Progenitor cell of endocrine pancreas (in vitro differentiated cells): ENCODE measurements at regions not wholly inside any gene's neighbourhood (a gene's known extent, or its start where the extent isn't known, plus 50 kb on each side); places are given as distances from the start of the nearest gene placed in this dataset.

ENCODE experiments used
- DNase-seq: peaks from one replicate; pipeline ENCODE4 v3.0.0; 2021; ENCODE audit warnings: low spot score; ENCODE audit not compliant: unreplicated experiment
- H3K27ac Mint-ChIP-seq: 2 replicates; pipeline ENCODE4 v1.8.0; 2021; ENCODE audit warnings: mild to moderate bottlenecking, moderate library complexity, mixed read lengths
- H3K27me3 Mint-ChIP-seq: 2 replicates; pipeline ENCODE4 v1.8.0; 2021; ENCODE audit warnings: mixed read lengths
- H3K36me3 Mint-ChIP-seq: 2 replicates; pipeline ENCODE4 v1.8.0; 2022; ENCODE audit warnings: mixed read lengths; ENCODE audit not compliant: insufficient read depth
- H3K4me1 Mint-ChIP-seq: 2 replicates; pipeline ENCODE4 v1.8.0; 2021; ENCODE audit warnings: low read depth, mixed read lengths
- H3K4me3 Mint-ChIP-seq: 2 replicates; pipeline ENCODE4 v1.8.0; 2021; ENCODE audit warnings: low read depth, mild to moderate bottlenecking, moderate library complexity, mixed read lengths
- H3K9me3 Mint-ChIP-seq: 2 replicates; pipeline ENCODE4 v1.8.0; 2021; ENCODE audit warnings: low read depth, mixed read lengths
- CTCF ChIP-seq: fragments of 200-600 bp; sonication (generic); IDR thresholded peaks from one replicate; pipeline ENCODE4 v1.5.0; 2021; ENCODE audit warnings: antibody characterized with exemption, mild to moderate bottlenecking; ENCODE audit not compliant: unreplicated experiment

DNA sequence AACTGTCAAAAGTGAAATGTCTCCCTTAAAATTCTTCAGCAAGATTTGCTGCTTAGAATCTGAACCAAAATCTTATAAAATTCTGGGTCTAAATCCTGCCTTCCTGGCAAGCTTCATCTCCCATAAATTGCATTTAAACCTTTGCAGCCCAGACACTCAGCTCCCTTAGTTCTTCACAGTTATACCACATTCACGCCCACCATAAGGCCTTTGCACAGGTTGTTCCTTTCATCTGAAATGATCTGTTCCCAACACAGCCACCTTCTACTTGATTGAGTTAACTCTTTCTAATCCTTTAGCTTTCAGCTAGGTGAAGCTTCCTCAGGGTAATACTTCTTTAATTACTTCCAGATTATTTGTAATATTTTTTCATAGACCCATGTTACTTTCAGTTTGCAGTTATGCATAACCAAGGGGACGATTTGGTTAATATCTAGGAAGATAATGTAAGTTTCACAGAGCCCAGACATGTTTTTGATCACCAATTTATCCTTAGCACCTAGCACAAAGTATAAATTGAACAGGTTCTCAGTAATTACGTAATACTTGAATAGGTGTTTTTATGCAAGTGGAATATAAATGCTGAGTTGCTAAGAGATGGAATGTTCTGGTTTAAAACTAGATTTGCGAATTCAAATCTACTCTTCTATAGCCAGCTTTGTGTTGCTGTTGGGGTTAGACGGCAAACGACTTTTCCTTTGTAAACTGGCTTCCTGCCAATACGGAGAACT, 779.7 kb upstream of the PKDCC start:
- no peak for DNase-seq
- Mint-ChIP-seq H3K4me1 (no peaks in the 10 kb centered on the region), H3K27ac (no peak overlapping the region), H3K36me3 (no peaks in the 10 kb centered on the region), H3K27me3 (no peaks in the 10 kb centered on the region), H3K9me3 (no peaks in the 10 kb centered on the region), H3K4me3 (no peak overlapping the region)
- no peak for TF ChIP-seq CTCF

GRCh38 chr2:41283079-41283775, 764.6 kb upstream of the PKDCC start:
- no peak for DNase-seq
- H3K4me1 Mint-ChIP-seq, result no peaks in the 10 kb centered on the region
- no peaks in the 10 kb centered on the region for H3K27me3 Mint-ChIP-seq
- H3K27ac Mint-ChIP-seq, result no peak overlapping the region
- H3K9me3 Mint-ChIP-seq, result no peaks in the 10 kb centered on the region
- TF ChIP-seq CTCF, result no peak
- H3K4me3 Mint-ChIP-seq, result no peak overlapping the region
- H3K36me3 Mint-ChIP-seq, result no peaks in the 10 kb centered on the region

- no peak overlapping the region for H3K4me3 Mint-ChIP-seq
- H3K4me1 Mint-ChIP-seq, result no peaks in the 10 kb centered on the region
- no peaks in the 10 kb centered on the region for H3K27me3 Mint-ChIP-seq
- no peak overlapping the region for H3K27ac Mint-ChIP-seq
- peaks cover 2% of the 10 kb centered on the region for H3K9me3 Mint-ChIP-seq
- no peaks in the 10 kb centered on the region for H3K36me3 Mint-ChIP-seq
- DNase-seq, result no peak
- TF ChIP-seq CTCF, result no peak
Measured at GRCh38 chr2:41293491-41293890, 754.3 kb upstream of the PKDCC start.

DNA sequence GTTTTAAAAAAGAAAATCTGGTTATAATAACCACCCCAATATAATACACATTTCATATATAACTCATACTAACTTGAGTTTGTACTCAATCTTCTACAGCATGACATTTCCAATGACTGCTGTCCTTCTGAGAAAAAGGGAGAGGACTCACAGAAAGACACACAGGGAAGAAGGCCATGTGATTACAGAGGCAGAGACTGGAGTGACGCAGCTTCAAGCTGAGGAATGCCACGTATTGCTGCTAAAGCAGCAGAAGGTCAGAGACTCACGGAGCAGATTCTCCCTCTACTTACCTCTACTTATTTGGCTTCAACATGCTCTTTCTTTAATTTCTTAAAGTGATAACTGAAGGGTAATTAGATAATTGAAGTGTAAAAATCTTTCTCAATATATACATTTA, 753.5 kb upstream of the PKDCC start:
- no peaks in the 10 kb centered on the region for H3K27me3 Mint-ChIP-seq
- H3K27ac Mint-ChIP-seq, result no peak overlapping the region
- no peak for TF ChIP-seq CTCF
- H3K4me1 Mint-ChIP-seq, result no peaks in the 10 kb centered on the region
- H3K36me3 Mint-ChIP-seq, result no peaks in the 10 kb centered on the region
- no peak for DNase-seq
- H3K4me3 Mint-ChIP-seq, result no peak overlapping the region
- H3K9me3 Mint-ChIP-seq, result peaks cover 2% of the 10 kb centered on the region

DNA sequence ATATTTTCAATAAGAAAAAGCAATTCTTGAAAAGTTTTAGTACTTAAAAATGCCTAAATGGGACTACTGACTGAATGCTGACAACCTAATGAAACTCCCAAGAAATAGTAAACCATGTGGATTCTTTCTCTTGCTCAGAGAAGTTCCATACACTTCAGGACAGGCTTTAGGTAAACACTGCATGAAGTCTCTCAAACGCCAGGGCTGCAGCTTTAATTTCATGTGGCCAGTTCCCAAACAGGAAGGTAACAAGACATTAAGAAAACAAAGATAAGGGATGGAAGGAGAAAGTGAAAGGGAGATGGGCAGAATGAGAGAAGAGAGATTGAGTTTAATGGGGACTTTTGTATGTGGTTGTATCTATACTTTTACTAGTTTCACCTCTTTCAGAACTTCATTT, 734.7 kb upstream of the PKDCC start:
- DNase-seq, result no peak
- Mint-ChIP-seq H3K36me3 (no peaks in the 10 kb centered on the region), H3K27me3 (no peaks in the 10 kb centered on the region), H3K9me3 (no peaks in the 10 kb centered on the region), H3K27ac (no peak overlapping the region), H3K4me1 (no peaks in the 10 kb centered on the region), H3K4me3 (no peak overlapping the region)
- no peak for TF ChIP-seq CTCF
